ENCODE measurements at regions not wholly inside any gene's neighbourhood (a gene's known extent, or its start where the extent isn't known, plus 50 kb on each side); places are given as distances from the start of the nearest gene placed in this dataset.

GRCh38 chr10:8511026-8511425 lies 456.5 kb downstream of the GATA3 start:
- no peak for TF ChIP-seq CTCF (IDR thresholded peaks at IDR 0.05; ENCODE audit: borderline replicate concordance, control extremely low read depth, extremely low read depth, insufficient read depth, missing control alignments)

DNA sequence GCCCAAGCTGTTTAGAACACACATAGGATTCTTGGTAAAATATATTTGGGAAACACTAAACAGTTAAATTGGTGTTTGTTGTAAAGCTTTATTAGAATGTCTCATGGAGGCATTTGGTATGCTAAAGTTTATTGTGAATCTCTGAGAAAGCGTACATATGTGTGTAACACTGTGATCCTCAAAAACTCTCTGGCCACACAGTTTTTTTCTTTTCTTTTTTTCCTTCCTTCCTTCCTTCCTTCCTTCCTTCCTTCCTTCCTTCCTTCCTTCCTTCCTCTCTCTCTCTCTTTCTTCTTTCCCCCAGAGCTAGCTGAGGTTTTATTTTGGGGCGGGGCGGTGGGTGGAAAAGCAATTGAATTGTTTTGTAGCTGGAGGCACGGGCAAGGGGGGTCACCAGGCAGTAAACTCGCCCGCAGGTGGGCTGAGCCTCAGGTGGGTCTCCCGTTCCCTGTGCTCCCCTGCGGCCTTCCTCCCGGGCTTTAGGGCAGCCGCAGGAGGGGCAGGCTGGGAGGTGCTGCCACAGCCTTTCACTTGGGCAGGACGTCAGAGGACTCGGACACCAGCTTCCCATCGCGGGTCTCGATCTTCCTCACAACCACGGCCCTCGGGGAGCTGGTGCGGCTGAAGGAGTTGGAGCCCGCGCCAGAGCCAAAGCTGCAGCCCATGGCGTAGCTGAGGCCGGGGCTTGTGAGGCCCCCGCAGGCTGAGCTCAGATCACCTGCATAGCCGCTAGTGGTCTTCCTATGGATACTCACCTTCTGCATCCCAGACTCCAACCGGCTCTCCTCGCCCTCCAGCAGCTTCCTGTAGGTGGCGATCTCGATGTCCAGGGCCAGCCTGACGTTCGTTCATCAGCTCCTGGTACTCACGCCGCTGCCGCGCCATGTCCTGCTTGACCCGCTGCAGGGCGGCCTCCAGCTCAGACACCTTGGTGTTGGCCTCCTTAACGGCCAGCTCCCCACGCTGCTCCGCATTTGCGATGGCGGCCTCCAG lies 459.0 kb downstream of the GATA3 start:
- in situ Hi-C loops (cut with MboI; ENCODE audit: low sequenced_read_pairs, unreplicated experiment), result no loop called here
- DNase-seq (ENCODE audit: low spot score), result no peak
- TF ChIP-seq CTCF (IDR thresholded peaks at IDR 0.05; ENCODE audit: borderline replicate concordance, control extremely low read depth, extremely low read depth, insufficient read depth, missing control alignments), result no peak

More at GRCh38 chr10:8511026-8511425, 456.5 kb downstream of the GATA3 start:
- in situ Hi-C loops (cut with MboI; ENCODE audit: low sequenced_read_pairs, unreplicated experiment), result no loop called here
- no peak for DNase-seq (ENCODE audit: low spot score)

DNA sequence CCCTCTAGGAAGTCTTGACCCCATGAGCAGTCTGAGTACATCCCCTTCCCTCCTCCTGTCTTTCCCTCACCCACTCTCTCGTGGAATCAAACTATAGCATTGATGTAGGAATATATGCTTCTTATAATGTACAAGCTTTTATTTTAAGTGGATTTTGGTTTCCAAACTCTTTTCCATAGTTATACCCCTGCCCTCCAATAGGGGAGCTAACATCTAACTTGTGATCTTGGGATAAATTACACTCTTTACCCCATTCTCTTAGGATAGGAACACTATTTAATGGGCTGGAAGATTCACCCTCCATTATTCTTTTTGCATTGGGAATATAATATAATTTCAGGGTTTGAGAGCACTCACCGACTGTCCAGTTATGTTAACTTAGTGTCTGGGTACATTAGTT lies 465.9 kb downstream of the GATA3 start:
- no peak for DNase-seq (ENCODE audit: low spot score)
- in situ Hi-C loops (cut with MboI; ENCODE audit: low sequenced_read_pairs, unreplicated experiment), result no loop called here
- no peak for TF ChIP-seq CTCF (IDR thresholded peaks at IDR 0.05; ENCODE audit: borderline replicate concordance, control extremely low read depth, extremely low read depth, insufficient read depth, missing control alignments)

DNA sequence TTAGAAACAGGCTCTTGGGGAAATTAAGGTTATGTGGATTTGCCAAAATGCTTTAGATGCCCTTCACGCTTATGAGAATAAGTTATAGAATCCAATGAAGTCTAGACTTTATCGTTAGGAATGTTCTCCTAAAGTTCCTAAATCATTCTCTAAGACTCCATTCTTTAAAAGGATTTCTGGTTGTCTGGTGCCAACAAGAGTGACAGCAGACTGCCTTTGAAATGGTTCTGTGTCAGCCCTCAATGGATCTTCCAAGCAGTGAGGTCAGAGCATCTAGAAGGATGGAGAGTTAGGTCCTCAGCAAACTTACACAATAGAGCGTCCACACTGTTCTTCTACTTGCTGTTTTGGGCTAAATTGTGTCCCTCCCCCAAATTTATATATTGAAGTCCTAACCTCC lies 473.3 kb downstream of the GATA3 start:
- no peak for TF ChIP-seq CTCF (IDR thresholded peaks at IDR 0.05; ENCODE audit: borderline replicate concordance, control extremely low read depth, extremely low read depth, insufficient read depth, missing control alignments)
- in situ Hi-C loops (cut with MboI; ENCODE audit: low sequenced_read_pairs, unreplicated experiment), result no loop called here
- no peak for DNase-seq (ENCODE audit: low spot score)

DNA sequence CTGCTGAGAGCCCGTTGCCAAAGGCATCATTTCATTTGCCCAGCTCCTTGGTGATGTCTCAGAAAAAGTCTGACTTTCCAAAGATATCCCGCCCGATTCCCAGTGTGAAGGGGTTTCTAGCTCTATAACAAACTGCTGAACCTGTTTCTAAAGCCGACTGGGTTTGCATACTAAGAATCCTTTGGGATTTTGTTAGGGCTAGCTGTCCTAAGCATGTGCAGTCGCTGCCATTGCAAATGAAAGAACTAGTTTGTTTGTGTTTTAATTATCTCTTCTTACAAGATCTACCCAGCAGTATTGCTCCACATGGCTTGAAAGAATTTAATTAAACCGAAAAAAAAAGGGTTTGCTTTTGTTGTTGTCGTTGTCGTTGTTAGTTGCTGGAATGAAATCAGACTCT lies 476.6 kb downstream of the GATA3 start:
- DNase-seq (ENCODE audit: low spot score), result no peak
- no peak for TF ChIP-seq CTCF (IDR thresholded peaks at IDR 0.05; ENCODE audit: borderline replicate concordance, control extremely low read depth, extremely low read depth, insufficient read depth, missing control alignments)
- in situ Hi-C loops (cut with MboI; ENCODE audit: low sequenced_read_pairs, unreplicated experiment), result no loop called here

- in situ Hi-C loops (cut with MboI; ENCODE audit: low sequenced_read_pairs, unreplicated experiment), result no loop called here
- DNase-seq (ENCODE audit: low spot score), result no peak
- no peak for TF ChIP-seq CTCF (IDR thresholded peaks at IDR 0.05; ENCODE audit: borderline replicate concordance, control extremely low read depth, extremely low read depth, insufficient read depth, missing control alignments)
Measured at GRCh38 chr10:8532647-8533046, 478.2 kb downstream of the GATA3 start.
